Trophoblast cell (in vitro differentiated cells and primary cell): ENCODE measurements at regions not wholly inside any gene's neighbourhood (a gene's known extent, or its start where the extent isn't known, plus 50 kb on each side); places are given as distances from the start of the nearest gene placed in this dataset.
A peak's percentile ranks its signal among the peaks of the same experiment; 100 is the strongest.
"Not testable (repeated sequence)": the region's sequence is repeated elsewhere in the genome, so short reads cannot be mapped to it uniquely, and the experiment has no call there.

Experiments used
- DNase-seq, 2 donors: peaks; one replicate each; pipeline ENCODE4 v3.0.0-alpha.2; 2016
- H2AFZ ChIP-seq: 2 replicates; pipeline ENCODE4 v1.6.1; 2013; ENCODE audit warnings: low read length, moderate library complexity, mild to moderate bottlenecking; ENCODE audit not compliant: insufficient read depth, poor library complexity
- H2AK5ac ChIP-seq: 2 replicates; pipeline ENCODE4 v1.6.1; 2013; ENCODE audit warnings: mild to moderate bottlenecking, low read length
- H2BK120ac ChIP-seq: 2 replicates; pipeline ENCODE4 v1.6.1; 2013; ENCODE audit warnings: low read length, mild to moderate bottlenecking, moderate library complexity; ENCODE audit not compliant: insufficient read depth, poor library complexity
- H2BK12ac ChIP-seq: 2 replicates; pipeline ENCODE4 v1.6.1; 2013; ENCODE audit warnings: mild to moderate bottlenecking, low read length, moderate library complexity
- H2BK5ac ChIP-seq: 2 replicates; pipeline ENCODE4 v1.6.1; 2013; ENCODE audit warnings: low read length, low read depth, moderate library complexity, mild to moderate bottlenecking; ENCODE audit not compliant: poor library complexity
- H3K14ac ChIP-seq: 2 replicates; pipeline ENCODE4 v1.6.1; 2013; ENCODE audit warnings: mild to moderate bottlenecking, low read length
- H3K18ac ChIP-seq: 2 replicates; pipeline ENCODE4 v1.6.1; 2013; ENCODE audit warnings: mild to moderate bottlenecking, low read length
- H3K23ac ChIP-seq: 2 replicates; pipeline ENCODE4 v1.6.1; 2013; ENCODE audit warnings: low read length
- H3K27ac ChIP-seq: 2 replicates; pipeline ENCODE4 v1.5.1; 2013; ENCODE audit warnings: low read depth, mild to moderate bottlenecking, inconsistent platforms, low read length, moderate library complexity
- H3K27me3 ChIP-seq: 2 replicates; pipeline ENCODE4 v1.6.1; 2013; ENCODE audit warnings: inconsistent platforms, mild to moderate bottlenecking, low read length, moderate library complexity; ENCODE audit not compliant: insufficient read depth
- H3K36me3 ChIP-seq, 2 experiments: 1 replicate in 1 of 2; 2 replicates in 1 of 2; pipeline ENCODE4 v1.6.1; 2013; ENCODE audit warnings: low read length in 2 of 2, mild to moderate bottlenecking in 2 of 2, moderate library complexity in 1 of 2; ENCODE audit not compliant: insufficient read depth in 2 of 2, control insufficient read depth in 1 of 2
- H3K4ac ChIP-seq: 2 replicates; pipeline ENCODE4 v1.6.1; 2013; ENCODE audit warnings: low read depth, mild to moderate bottlenecking, low read length, moderate library complexity
- H3K4me1 ChIP-seq, 2 experiments: 1 replicate in 1 of 2; 2 replicates in 1 of 2; pipeline ENCODE4 v1.6.1; 2013; ENCODE audit warnings: low read length in 2 of 2, mild to moderate bottlenecking in 2 of 2, moderate library complexity in 1 of 2; ENCODE audit not compliant: insufficient read depth in 2 of 2, control insufficient read depth in 1 of 2
- H3K4me2 ChIP-seq: 2 replicates; pipeline ENCODE4 v1.6.1; 2013; ENCODE audit warnings: inconsistent platforms, mild to moderate bottlenecking, low read length, moderate library complexity
- H3K4me3 ChIP-seq: 2 replicates; pipeline ENCODE4 v1.5.1; 2013; ENCODE audit warnings: mild to moderate bottlenecking, low read depth, low read length, inconsistent platforms
- H3K79me1 ChIP-seq: one replicate; pipeline ENCODE4 v1.6.1; 2013; ENCODE audit warnings: low read length
- H3K79me2 ChIP-seq: 2 replicates; pipeline ENCODE4 v1.6.1; 2013; ENCODE audit warnings: low read length, mild to moderate bottlenecking; ENCODE audit not compliant: control insufficient read depth, insufficient read depth, poor library complexity
- H3K9ac ChIP-seq: 2 replicates; pipeline ENCODE4 v1.6.1; 2013; ENCODE audit warnings: mild to moderate bottlenecking, low read length
- H3K9me3 ChIP-seq: 2 replicates; pipeline ENCODE4 v1.6.1; 2013; ENCODE audit warnings: low read depth, mild to moderate bottlenecking, control low read depth, inconsistent platforms, low read length; ENCODE audit not compliant: insufficient read depth
- H4K12ac ChIP-seq: 2 replicates; pipeline ENCODE4 v1.6.1; 2013; ENCODE audit warnings: low read depth, mild to moderate bottlenecking, low read length, moderate library complexity
- H4K8ac ChIP-seq: 2 replicates; pipeline ENCODE4 v1.6.1; 2013; ENCODE audit warnings: low read depth, mild to moderate bottlenecking, low read length, moderate library complexity
- H4K91ac ChIP-seq: one replicate; pipeline ENCODE4 v1.6.1; 2013; ENCODE audit warnings: low read depth, mild to moderate bottlenecking, low read length, moderate library complexity
- WGBS: extraction: QIAGEN DNeasy Blood & Tissue Kit; methylation state at CpG from one replicate; pipeline ENCODE4 v1.1.7; 2013; ENCODE audit warnings: missing lambda C conversion rate; ENCODE audit not compliant: insufficient read length, insufficient coverage; ENCODE audit errors: extremely low coverage; 5-methylcytosine and 5-hydroxymethylcytosine counted together

DNA sequence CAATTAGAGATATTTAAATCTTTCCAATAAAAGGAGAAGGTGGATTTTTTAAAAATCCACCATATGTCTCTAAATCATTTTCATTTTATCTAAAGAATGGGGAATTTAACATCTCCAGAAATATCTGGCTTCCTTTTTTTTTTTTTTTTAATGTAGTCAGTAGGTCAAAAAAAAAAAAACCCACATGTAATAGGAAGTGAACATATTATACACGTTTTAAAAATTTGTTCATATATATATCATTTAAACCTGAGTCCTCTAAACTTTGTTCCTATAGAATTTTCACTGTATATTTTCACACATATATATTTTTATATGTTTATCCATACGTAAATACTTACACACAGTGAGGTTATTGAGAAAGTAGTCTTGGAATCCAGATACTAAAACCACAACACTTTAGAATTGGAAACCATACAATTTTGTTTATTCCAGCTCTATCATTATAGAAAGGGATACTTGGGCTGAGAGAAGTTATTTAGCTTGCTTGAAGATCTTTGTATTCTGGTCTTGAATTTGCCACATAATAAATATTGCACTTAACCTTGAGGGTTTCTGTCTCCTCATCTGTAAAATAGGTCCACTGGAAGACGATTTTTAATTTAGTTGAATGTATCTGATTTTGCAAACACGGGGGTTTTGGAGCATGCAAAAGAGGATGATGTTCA, 62.1 kb upstream of the ZNF217 start:
- Histone ChIP-seq H4K91ac (no peak overlapping the region), H2BK5ac (peak overlapping the region; percentile 57), H3K4ac (no peak overlapping the region), H4K8ac (no peak overlapping the region), H2BK12ac (no peak overlapping the region), H2AFZ (no peak overlapping the region), H3K9ac (no peak overlapping the region), H2AK5ac (no peak overlapping the region), H3K36me3 (no peaks in the 10 kb centered on the region), H3K79me1 (peaks cover 6% of the 10 kb centered on the region), H3K14ac (no peak overlapping the region), H3K9me3 (no peaks in the 10 kb centered on the region), H4K12ac (no peak overlapping the region), H2BK120ac (no peak overlapping the region), H3K23ac (no peak overlapping the region), H3K18ac (no peak overlapping the region), H3K79me2 (peaks cover 3% of the 10 kb centered on the region), H3K27ac (peak overlapping the region; percentile 64), H3K27me3 (no peaks in the 10 kb centered on the region), H3K4me1 (peaks cover 3 to 4% of the 10 kb centered on the region in 2 experiments), H3K4me2 (no peak overlapping the region), H3K4me3 (no peak overlapping the region)
- DNase-seq, result no peak
- WGBS, result no CpG with 5 or more reads among the region's 4 CpGs

DNA sequence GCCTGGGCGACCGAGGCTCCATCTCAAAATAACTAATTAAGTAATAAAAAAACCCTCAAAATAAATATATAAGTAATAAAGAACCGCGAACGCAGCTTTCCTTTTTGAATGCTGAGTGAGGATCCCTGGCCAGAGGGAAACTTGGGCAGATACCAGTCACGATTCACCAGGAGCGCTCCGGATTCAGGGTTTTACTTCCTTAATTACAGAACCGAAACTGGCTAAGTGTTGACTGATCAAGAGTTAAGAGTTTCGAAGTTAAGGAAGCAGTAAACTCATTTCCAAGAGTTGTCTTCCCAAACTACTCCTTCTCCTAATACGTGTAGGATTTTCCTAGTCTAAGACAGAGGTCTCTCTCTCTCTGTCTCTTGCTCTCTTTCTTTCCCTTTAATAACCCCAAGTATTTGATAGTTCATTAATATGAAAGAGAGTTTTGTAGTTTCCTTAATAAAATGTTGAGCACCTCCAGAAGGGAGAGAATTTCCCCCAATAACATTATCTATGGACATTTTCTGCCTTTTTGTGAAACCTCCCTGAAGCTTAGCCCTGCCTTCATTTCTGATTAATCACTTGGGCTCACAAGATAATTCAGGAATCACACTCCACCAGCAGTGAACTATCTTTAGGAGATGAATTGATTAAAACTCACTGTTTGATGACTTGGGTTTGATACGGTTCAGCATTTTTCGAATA, 61.4 kb upstream of the ZNF217 start:
- Histone ChIP-seq H2AK5ac (no peak overlapping the region), H3K36me3 (no peaks in the 10 kb centered on the region)

DNA sequence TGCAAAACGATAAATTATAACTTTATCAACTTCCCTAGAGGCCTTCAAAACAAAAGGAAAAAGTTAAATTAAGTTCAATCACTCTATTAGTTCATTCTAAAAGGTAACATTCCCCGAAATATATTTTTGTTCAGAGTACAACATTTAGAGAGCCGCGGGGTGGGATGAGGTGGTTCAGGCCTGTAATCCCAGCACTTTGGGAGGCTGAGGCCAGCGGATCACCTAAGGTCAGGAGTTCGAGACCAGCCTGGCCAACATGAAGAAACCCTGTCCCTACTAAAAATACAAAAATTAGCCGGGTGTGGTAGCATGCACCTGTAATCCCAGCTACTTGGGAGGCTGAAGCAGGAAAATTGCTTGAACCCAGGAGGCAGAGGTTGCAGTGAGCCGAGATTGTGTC, 60.9 kb upstream of the ZNF217 start:
- H3K79me2 ChIP-seq, H3K79me1 ChIP-seq, H3K4me1 ChIP-seq, DNase-seq, H2BK120ac ChIP-seq, H3K27ac ChIP-seq, H3K36me3 ChIP-seq, H3K4me3 ChIP-seq, H3K9ac ChIP-seq, H2AFZ ChIP-seq, H4K8ac ChIP-seq, H3K9me3 ChIP-seq, H3K4me2 ChIP-seq, H3K23ac ChIP-seq, H3K14ac ChIP-seq, H4K91ac ChIP-seq, H2BK12ac ChIP-seq, H3K4ac ChIP-seq, H2BK5ac ChIP-seq, H3K27me3 ChIP-seq, H4K12ac ChIP-seq, H3K18ac ChIP-seq: not testable (repeated sequence)
- H2AK5ac ChIP-seq, result peak overlapping the region; percentile 46
- no CpG with 5 or more reads among the region's 8 CpGs for WGBS

More for the DNA sequence above, 61.4 kb upstream of the ZNF217 start:
- H2BK5ac ChIP-seq, result peak overlapping the region; percentile 49
- no peak overlapping the region for H3K9ac ChIP-seq
- peaks cover 2% of the 10 kb centered on the region for H3K79me2 ChIP-seq
- no peak overlapping the region for H2AFZ ChIP-seq
- H2BK12ac ChIP-seq, result peak overlapping the region; percentile 87
- WGBS, result no CpG with 5 or more reads among the region's 13 CpGs
- peak overlapping the region; percentile 14 for H4K91ac ChIP-seq
- H3K27ac ChIP-seq, result no peak overlapping the region
- H3K14ac ChIP-seq, result no peak overlapping the region
- no peak overlapping the region for H4K8ac ChIP-seq
- no peaks in the 10 kb centered on the region for H3K27me3 ChIP-seq
- H3K4me2 ChIP-seq, result no peak overlapping the region
- DNase-seq, result peak; percentile 41 to 46
- H3K18ac ChIP-seq, result no peak overlapping the region
- peaks cover 2 to 3% of the 10 kb centered on the region in 2 experiments for H3K4me1 ChIP-seq
- H3K9me3 ChIP-seq, result no peaks in the 10 kb centered on the region
- H3K79me1 ChIP-seq, result peaks cover 4% of the 10 kb centered on the region
- H3K4ac ChIP-seq, result no peak overlapping the region
- H3K4me3 ChIP-seq, result no peak overlapping the region
- H2BK120ac ChIP-seq, result peak overlapping the region; percentile 80
- H4K12ac ChIP-seq, result no peak overlapping the region
- H3K23ac ChIP-seq, result no peak overlapping the region

DNA sequence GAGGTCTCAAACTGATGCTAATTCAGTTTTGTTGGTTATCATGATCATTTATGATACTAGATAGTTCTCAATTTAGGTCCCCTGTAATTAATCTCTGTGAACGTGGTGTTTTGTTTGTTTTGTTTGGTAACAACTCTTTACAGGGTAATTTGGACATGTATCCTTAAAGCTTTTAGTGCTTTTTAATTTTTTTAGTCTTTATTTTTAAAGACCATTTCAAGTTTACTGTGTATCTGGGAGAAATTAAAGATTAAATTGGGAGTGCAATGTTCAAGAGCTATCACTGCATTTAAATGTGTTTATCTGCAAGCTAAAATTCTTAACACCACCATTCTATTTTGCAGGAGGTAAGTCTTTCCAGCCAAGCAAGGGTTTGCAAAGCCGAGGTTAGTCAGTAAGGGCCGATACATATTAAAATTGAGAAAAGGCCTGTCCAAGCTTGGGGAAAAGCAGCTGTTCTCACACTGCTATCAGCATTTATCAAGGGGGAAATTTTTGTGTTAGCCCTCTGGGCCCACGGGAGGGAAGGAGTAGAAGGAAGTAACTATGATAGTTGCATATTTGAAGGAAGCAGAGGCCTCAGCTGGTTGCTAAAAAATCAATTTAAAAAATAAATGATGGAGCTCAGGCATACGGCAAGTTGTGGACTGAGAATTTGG, 59.3 kb upstream of the ZNF217 start:
- no peak overlapping the region for H3K4me3 ChIP-seq
- H3K9ac ChIP-seq, result no peak overlapping the region
- no peak overlapping the region for H3K18ac ChIP-seq
- no peak overlapping the region for H3K4me2 ChIP-seq
- peak overlapping the region; percentile 77 for H4K91ac ChIP-seq
- H3K14ac ChIP-seq, result no peak overlapping the region
- H3K27ac ChIP-seq, result peak overlapping the region; percentile 53
- peak overlapping the region; percentile 47 for H4K8ac ChIP-seq
- peak overlapping the region; percentile 50 for H2BK12ac ChIP-seq
- H3K4ac ChIP-seq, result no peak overlapping the region
- DNase-seq, result no peak
- H3K36me3 ChIP-seq, result no peaks in the 10 kb centered on the region
- H3K79me2 ChIP-seq, result peaks cover 2% of the 10 kb centered on the region
- no peaks in the 10 kb centered on the region for H3K9me3 ChIP-seq
- no peak overlapping the region for H2BK5ac ChIP-seq
- peak overlapping the region; percentile 63 for H2BK120ac ChIP-seq
- no peak overlapping the region for H3K23ac ChIP-seq
- peaks cover 2% of the 10 kb centered on the region for H3K79me1 ChIP-seq
- no peak overlapping the region for H2AFZ ChIP-seq
- H4K12ac ChIP-seq, result no peak overlapping the region
- H3K27me3 ChIP-seq, result no peaks in the 10 kb centered on the region
- no peak overlapping the region for H2AK5ac ChIP-seq
- H3K4me1 ChIP-seq, result peaks cover 0 to 2% of the 10 kb centered on the region in 2 experiments
- no CpG with 5 or more reads among the region's 5 CpGs for WGBS
